HG03558 (cell line): ENCODE measurements at regions not wholly inside any gene's neighbourhood (a gene's known extent, or its start where the extent isn't known, plus 50 kb on each side); places are given as distances from the start of the nearest gene placed in this dataset.

Source experiments
- ATAC-seq: cut with Tn5 transposase; IDR thresholded peaks from one replicate; pipeline ENCODE4 v1.9.1; 2021; ENCODE audit warnings: moderate number of reproducible peaks; ENCODE audit not compliant: unreplicated experiment; ENCODE audit errors: extremely low read depth

DNA sequence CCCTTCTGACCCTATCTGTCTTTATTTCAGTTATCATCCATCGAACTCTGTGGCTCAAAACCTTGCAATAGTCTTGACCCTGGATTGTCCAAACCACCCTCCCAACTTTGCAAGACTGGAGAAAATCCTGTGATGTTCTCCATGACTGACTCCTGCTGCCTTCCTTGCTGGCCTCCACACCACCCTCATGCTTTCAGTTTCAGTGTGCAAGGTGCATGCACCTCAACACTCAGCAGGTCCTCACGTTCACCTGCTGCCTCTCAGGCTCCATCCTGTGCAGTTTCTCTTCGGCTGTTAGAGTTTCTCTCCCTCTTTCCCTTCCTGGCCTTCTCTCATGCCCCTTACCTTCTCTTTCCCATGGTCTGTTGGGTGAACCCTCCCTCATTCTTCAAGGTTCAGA is 59.4 kb upstream of the ASIC2 start:
- ATAC-seq: no peak

DNA sequence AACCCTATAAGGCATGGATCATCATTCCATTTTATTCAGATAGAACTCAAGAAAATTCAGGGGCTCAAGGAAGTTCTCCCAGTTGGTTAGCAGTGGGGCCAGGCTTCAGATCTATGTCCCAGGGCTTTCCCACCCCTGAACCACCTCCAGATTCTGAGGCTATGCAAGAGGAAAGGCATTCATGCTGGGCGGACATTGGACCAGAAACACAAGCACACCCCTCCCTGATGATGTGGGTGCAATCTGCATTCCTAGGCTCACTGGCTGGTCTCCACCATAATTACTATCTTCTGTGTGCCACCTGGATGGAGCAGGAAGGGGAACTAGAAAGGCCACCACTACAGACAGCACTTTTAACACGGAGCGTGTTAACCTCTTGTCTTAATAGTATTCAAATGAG is 63.2 kb upstream of the ASIC2 start:
- no peak for ATAC-seq

GRCh38 chr17:33363475-33363874 is 70.4 kb upstream of the ASIC2 start:
- ATAC-seq: no peak

DNA sequence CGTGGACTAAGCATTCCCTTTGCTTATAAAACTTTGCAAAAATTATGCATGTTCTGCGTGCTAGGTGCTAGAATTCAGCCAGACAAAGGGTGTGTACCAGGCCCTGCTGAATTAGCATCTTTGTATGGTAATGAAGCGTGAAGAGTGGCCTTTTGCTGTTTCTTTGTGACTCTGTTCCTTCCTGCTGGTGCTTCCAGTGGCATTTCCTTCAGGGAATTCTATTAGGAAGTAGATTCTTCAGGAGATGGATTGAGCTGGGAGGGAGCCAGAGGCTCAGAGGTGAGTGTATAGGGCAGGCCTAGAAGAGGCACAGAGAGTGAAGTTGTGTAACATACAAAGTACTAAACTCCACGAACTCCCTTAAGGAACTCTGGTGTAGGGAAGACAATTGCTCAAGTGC is 73.9 kb upstream of the ASIC2 start:
- no peak for ATAC-seq

GRCh38 chr17:33369149-33369548 is 76.1 kb upstream of the ASIC2 start:
- no peak for ATAC-seq

DNA sequence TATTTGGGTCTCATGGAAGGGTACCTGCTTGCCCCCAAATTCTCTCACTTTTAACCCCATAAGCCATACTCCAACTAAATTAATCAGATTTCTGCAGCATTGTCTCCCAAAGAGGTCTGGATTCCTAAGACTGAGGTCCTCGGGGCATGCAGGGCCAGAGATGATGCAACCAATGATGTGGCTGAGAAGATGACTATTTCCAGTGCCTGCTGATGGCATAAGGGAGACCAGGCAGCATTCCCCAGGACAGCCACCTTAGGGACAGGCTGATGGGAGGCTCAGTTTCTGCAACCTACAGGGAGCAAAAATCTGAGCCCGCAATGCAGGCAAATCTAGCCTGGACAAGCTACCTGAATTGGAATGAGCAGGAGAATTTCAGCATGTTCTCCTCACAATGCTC is 76.8 kb upstream of the ASIC2 start:
- ATAC-seq: no peak

DNA sequence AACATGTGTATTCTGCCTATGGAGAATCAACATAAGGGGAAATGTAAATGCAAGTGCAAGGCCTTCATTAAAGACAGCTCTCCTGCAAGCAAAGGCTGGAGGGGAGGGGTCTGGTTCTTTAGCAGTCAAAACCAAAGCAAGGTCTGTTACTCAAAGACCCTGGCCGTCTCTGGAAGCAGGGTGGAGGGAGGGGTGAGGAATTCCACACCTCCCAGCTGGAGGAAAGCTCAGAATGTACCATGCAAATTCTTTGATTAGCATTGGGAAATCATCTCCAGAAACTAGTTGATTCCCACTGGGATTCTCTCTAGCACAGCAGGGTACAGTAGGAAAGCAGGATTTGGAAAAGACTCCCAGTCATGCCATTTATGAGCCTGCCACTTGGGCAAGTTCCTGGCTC is 77.3 kb upstream of the ASIC2 start:
- no peak for ATAC-seq

DNA sequence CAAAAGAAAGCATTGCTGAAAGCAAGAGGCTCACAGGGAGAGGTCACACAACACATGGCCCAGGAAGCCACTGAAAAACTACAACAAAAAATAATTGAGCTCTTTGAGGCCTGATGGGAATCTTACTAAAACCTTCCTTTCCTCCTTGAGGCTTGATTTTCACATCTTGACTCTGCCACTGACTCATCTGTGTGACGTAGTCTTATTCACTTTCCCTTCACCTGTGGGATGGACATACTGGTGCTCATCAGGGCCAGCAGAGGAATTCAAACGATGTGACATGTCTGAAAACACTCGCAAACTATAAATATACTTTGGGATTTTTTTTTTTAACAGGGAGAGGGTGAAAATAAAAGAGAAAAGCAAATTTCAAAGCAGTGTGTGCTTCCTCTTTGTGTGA is 78.3 kb upstream of the ASIC2 start:
- ATAC-seq: no peak

- no peak for ATAC-seq
Observed at GRCh38 chr17:33373273-33373672, 80.2 kb upstream of the ASIC2 start.

- ATAC-seq: no peak
Observed at GRCh38 chr17:33375103-33375502, 82.0 kb upstream of the ASIC2 start.

DNA sequence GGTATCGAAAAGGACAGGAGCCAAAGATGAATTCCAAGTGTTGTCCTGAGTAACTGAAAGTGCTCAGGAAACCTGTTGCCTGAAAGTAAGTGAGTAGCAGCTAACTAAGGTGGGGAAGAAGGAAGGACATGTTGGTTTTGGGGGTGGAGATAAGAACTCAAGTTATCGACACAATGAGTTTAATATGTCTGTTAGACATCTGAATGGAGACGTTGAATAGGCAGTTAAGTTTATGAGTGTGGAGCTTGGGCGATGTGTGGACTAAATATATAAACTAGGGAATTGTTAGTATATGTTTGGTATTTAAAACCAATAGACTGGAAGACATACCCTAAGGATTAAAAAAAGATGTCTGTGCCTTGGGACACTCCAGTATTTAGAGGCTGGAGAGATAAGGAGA is 82.7 kb upstream of the ASIC2 start:
- no peak for ATAC-seq

DNA sequence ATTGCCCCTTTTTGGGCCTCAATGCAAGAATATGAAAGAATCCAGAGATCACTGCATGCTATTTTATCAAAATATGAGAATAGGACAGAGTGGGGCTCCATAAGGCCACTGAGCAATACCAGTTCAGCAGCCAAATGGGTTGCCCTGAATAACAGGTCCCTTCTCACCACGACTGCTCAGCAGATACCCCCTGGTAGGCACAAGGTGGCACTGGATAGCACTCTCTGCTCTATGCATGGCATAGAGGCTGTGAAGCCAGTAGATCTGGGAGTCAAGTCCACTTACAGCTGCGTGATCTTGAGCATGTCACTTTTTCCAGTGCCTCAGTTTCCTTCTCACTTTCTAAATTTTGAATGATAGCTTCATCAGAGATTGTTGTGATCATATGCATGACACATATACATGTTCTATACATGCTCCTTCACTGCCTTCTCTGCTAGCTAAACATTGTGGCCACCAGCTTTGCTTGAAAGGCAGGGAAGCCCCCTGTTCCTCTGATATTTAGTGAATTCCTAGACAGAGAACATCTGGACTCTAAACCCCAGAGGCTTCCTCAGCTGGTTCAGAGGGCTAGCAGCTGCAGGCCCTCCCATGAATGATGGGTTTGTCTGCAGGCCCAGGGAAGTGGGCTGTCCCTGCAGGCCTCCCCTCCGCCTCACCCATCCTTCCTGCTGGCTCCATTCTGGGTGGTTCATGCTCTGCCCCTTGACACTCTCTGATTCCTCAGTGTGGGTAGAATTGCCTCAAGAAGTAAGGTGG is 84.9 kb upstream of the ASIC2 start:
- no peak for ATAC-seq

DNA sequence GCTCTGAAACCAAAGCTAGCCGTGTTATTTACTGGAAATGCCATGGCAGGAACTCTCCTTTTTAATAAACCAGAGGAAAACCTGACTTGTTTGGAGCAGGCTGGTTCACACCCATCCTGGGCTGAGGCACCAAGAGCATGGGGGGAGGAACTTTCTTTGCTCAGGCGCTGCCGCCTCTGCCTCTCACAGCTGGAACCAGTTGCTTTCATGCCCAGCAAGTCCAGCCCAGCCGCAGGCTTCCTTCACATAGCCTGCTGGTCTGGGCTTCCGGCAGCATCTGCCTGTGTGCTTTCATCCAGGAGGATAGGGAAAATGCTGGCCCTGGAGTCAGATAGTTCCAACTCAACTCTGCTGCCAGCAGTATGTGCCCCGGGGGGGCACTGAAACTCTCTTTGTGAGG is 88.1 kb upstream of the ASIC2 start:
- ATAC-seq: no peak

DNA sequence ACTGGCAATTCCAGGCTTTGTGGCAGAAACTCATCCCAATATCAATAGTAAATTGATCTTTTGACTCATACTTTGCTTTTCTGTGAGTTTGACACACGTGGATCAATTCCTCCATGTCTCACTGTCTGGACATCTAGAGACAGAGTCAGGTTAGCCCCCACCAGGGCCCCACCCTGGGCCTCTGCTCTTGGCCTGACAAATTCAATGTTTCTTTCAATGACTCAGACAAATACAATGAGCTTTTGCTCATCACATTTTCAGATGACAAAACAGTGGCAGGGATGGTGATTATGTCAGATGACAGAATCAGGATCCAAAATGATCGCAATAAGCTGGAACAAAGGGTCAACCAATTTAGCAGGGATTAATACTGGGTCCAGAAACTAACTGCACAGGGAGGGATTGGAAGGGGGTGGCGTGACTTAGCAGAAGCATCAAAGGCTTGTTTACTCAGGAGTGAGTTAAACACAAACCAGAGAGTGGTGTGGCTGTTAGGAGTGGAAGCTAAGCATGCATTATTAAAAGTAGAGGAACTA is 90.5 kb upstream of the ASIC2 start:
- no peak for ATAC-seq

- no peak for ATAC-seq
Observed at GRCh38 chr17:33385133-33385532, 92.0 kb upstream of the ASIC2 start.

GRCh38 chr17:33385713-33386112 is 92.6 kb upstream of the ASIC2 start:
- ATAC-seq: no peak

- no peak for ATAC-seq
Observed at GRCh38 chr17:33387406-33387805, 94.3 kb upstream of the ASIC2 start.

DNA sequence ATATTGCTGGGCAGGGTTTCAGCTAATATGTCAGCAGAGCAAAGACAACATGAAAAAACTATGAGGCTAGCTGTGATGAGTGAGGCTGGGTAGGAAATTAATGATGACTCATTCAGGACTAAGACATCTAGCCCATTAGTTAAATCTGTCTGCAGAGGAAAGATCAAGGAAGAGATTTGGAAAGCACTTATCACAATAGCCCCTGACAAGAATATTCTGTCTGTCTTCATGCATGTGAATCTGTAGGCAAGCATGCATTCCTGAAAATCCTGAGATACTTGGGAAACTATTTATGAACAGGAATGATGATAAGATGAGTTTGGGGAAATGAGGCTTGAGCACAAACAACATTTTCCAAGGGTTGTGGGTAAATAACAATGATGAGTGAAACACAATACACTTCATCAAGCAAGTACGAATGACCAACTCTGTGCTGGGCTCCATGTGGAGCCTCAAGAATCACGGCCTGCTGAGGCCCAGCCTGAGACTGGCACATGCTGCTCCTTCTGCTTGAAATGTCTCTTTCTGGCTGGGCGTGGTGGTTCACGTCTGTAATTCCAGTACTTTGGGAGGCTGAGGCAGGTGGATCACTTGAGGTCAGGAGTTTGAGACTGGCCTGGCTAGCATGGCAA is 96.5 kb upstream of the ASIC2 start:
- no peak for ATAC-seq

DNA sequence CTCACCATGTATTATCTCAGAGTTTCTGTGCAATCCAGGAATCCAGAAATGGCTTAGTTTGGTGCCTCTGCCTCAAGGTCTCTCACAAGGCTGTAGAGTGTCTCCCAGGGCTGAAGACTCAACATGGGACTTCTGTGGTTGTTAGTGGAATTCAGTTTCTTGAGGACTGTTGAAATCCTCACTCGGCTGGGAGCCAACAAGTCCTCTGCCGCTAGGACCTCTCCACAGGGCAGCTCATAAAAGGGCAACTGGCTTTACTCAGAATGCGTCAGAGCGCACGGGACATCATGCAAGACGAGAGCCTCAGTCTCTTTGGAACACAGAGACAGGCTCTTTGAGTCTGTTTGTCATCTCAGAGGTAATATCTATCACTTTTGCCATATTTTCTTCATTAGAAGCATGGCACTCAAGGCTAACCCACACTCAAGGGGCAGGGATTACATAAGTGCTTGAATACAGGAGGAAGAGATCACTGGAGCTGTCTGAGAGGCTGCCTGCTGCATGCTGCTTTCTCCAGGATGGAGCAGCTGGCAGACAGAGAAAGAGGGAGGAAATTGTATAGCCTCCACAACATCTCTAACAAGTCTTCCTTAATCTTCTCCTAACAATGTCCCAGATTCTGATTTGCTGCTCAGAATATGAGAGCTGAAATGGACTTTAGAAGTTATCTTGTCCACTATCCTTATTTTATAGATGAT is 97.5 kb upstream of the ASIC2 start:
- no peak for ATAC-seq

DNA sequence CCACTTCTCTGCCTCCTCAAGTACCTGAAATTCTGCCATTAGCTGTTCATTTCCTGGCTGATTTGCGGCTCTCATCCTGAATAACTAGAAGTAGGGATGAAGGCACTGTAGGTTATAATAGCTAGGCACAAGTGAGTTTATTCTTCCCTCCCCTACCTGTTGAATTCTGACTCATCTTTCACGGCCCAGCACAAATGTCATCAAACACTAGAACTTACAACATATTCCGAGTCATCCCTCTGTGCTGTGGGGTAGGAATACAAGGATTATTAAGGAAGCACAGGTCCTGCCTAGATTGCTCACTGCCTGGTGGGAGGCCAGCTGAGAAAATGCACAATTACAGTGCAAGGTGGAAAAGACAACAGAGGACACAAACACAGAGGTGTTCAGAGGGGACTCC is 103.7 kb upstream of the ASIC2 start:
- ATAC-seq: no peak

DNA sequence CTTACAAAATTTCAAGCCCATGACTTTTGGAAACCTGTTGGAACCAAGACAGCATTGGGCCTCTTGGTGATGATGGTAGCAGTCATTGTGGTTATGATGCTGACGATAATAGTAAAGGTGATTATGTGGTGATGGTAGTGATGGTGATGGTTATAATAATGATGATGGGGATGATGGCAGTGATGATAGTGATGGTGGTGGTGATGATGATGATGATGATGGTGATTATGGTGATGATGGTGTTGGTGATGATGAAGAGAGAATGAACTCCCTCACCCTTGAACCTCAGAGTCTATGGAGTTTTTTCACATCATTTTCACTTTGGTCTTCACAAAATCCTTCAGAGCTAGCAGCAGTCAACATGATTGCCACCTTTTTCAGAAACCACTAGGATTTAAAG is 105.3 kb upstream of the ASIC2 start:
- ATAC-seq: no peak
